ENCODE measurements at regions not wholly inside any gene's neighbourhood (a gene's known extent, or its start where the extent isn't known, plus 50 kb on each side); places are given as distances from the start of the nearest gene placed in this dataset.

DNA sequence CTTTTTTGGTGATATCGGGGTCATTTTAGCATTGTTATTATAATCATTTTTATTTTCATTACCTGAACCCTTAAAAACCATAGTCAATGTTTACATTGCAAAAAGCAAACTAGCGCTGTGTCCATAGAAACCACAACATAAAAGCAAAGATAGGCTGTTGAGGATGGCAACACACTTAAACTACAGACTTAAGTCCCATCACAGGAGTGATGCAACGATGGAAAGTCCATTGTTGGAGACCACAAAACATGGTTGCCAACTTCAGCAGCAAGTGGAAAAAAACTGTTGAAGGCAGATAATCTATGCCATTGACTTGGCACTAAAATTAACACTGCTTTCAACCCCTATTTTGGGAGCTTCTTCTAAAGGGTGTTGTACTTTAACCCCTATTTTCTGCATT lies 398.8 kb upstream of the IGFBP3 start:
- H3K4me3 ChIP-seq (ENCODE audit: low read depth, low read length), result no peak overlapping the region
- TF ChIP-seq, protein P1, sequence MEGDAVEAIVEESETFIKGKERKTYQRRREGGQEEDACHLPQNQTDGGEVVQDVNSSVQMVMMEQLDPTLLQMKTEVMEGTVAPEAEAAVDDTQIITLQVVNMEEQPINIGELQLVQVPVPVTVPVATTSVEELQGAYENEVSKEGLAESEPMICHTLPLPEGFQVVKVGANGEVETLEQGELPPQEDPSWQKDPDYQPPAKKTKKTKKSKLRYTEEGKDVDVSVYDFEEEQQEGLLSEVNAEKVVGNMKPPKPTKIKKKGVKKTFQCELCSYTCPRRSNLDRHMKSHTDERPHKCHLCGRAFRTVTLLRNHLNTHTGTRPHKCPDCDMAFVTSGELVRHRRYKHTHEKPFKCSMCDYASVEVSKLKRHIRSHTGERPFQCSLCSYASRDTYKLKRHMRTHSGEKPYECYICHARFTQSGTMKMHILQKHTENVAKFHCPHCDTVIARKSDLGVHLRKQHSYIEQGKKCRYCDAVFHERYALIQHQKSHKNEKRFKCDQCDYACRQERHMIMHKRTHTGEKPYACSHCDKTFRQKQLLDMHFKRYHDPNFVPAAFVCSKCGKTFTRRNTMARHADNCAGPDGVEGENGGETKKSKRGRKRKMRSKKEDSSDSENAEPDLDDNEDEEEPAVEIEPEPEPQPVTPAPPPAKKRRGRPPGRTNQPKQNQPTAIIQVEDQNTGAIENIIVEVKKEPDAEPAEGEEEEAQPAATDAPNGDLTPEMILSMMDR (IDR thresholded peaks at IDR 0.05; ENCODE audit: low read depth, low read length), result no peak

DNA sequence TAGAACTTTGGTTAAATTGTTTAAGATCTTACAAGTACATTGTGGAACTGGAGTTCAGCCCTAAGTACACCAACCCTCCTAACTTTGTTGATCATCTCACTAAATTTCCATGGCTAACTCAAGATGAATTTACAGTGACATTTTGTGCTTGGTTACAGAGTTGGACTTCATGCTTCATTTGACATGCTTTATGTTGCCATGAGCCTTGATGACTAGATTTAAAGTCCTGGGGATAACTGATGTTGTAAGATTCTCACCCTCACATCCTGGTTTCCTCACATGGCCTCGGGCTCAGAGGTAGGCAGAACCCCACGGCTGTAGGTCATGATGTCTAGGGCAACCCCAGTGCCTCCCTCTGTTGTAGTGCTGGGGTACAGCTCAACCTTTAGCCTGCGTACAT lies 397.2 kb upstream of the IGFBP3 start:
- no peak overlapping the region for H3K4me3 ChIP-seq (ENCODE audit: low read depth, low read length)
- TF ChIP-seq, protein P1 (IDR thresholded peaks at IDR 0.05; ENCODE audit: low read depth, low read length), result no peak

DNA sequence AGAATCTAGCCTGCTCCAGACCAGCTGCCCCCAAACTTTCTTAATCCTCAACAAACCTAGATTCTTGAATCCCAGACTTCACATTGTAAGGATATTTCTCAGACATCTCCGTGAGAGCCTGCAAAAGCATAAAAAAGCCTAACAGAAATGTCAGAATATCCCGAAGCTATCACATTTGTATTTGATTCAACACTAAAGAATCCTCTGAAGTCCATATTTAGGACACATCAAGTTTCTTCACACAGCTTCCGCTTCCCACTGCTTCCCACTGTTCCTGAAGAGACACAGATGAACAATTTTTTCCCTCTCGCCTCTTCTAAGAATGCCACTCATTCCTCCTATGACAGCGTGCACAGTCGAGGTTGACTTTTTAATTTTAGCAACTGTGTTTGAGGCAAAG lies 396.2 kb upstream of the IGFBP3 start:
- H3K4me3 ChIP-seq (ENCODE audit: low read depth, low read length), result no peak overlapping the region
- TF ChIP-seq, protein P1 (IDR thresholded peaks at IDR 0.05; ENCODE audit: low read depth, low read length), result no peak

DNA sequence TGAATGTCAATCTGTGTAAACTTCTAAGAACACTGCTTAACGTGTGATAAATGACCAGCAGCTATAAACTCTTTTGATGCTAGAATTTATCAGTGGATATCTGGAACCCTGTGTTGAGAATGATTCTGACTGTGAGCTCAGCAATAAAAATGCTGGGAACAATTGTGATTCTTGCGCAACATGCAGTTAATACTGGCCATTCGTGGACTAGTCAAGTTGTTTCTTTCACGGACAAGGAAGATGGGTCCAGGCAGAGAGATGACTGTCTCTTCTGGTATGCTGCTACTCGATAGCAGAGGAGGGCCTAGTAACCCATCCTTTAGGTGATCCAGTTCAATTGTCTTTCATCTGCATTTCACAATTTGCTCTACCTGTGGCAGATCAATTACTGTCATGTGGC lies 394.8 kb upstream of the IGFBP3 start:
- H3K4me3 ChIP-seq (ENCODE audit: low read depth, low read length), result no peak overlapping the region
- TF ChIP-seq, protein P1 (IDR thresholded peaks at IDR 0.05; ENCODE audit: low read depth, low read length), result no peak

DNA sequence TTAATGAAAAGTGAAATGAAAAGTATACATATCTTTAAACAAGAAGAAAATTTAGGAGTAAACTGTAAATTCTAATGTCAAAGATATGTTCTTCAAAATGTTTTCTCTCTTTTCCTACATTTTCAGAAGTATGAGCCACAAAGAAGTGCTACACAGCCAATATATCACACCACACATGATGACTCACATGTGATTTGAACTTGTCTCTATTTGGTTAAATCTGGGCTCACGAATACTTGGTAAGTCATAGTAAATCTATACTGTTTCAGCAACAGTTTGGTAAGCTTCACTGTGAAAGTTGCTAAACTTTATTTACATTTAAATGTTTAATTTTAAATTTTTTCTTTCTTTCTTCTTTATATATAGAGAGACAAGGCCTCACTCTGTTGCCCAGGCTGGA lies 380.6 kb upstream of the IGFBP3 start:
- TF ChIP-seq, protein P1 (IDR thresholded peaks at IDR 0.05; ENCODE audit: low read depth, low read length), result no peak
- no peak overlapping the region for H3K4me3 ChIP-seq (ENCODE audit: low read depth, low read length)

DNA sequence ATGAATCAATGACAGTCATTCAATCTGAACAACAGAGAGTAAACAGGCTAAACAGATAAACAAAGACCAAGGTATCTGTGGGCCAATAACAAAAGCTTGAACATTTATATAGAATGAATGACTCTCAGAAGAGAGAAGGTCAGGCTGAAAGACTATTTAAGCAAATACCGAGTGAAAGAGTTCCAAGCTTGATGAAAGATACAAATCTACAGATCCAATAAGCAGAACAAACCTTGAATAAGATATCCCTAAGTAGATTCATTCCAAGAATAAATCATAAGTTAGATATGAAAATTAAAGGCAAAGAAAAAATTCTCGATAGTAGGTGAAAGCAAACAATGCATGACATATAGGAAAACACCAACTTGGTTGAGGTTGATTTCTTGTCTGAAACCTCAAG lies 376.4 kb upstream of the IGFBP3 start:
- no peak overlapping the region for H3K4me3 ChIP-seq (ENCODE audit: low read depth, low read length)
- TF ChIP-seq, protein P1 (IDR thresholded peaks at IDR 0.05; ENCODE audit: low read depth, low read length), result no peak

DNA sequence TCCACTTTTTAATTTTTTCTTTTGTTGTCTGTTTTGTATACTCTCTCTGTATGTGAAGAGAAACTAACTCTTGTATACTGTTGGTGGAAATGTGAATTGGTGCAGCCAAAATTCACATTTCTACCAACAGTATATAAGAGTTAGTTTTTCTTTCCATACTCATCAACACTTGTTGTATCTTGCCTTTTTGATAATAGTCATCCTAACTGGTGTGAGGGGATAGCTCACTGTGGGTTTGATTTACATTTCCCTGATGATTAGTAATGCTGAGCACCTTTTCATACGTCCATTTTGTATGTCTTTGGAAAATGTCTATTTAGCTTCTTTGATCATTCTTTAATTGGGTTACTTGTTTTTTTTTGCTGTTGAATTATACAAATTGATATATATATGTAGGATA lies 375.5 kb upstream of the IGFBP3 start:
- H3K4me3 ChIP-seq (ENCODE audit: low read depth, low read length), result no peak overlapping the region
- TF ChIP-seq, protein P1 (IDR thresholded peaks at IDR 0.05; ENCODE audit: low read depth, low read length), result no peak

All from WI38 (cell line).